Astrocyte (in vitro differentiated cells and primary cell): ENCODE measurements at regions not wholly inside any gene's neighbourhood (a gene's known extent, or its start where the extent isn't known, plus 50 kb on each side); places are given as distances from the start of the nearest gene placed in this dataset.
A peak's percentile ranks its signal among the peaks of the same experiment; 100 is the strongest.

ENCODE experiments used
- DNase-seq: peaks from one replicate; pipeline ENCODE4 v3.0.0-alpha.2; 2010; ENCODE audit warnings: low read depth
- FAIRE-seq: peaks from 2 replicates; lab custom pipeline; 2011; peaks lifted over from hg19 to GRCh38; lab: Jason Lieb, UNC
- H2AFZ ChIP-seq: 2 replicates; pipeline ENCODE4 v1.6.0; 2012; ENCODE audit warnings: low read depth, low read length, inconsistent platforms
- H3K27ac ChIP-seq: 2 replicates; pipeline ENCODE4 v1.5.1; 2011; ENCODE audit warnings: low read depth, low read length, inconsistent platforms
- H3K27me3 ChIP-seq: 2 replicates; pipeline ENCODE4 v1.6.0; 2011; ENCODE audit warnings: low read length, inconsistent platforms; ENCODE audit not compliant: insufficient read depth
- H3K36me3 ChIP-seq: 2 replicates; pipeline ENCODE4 v1.5.1; 2011; ENCODE audit warnings: low read length, inconsistent platforms; ENCODE audit not compliant: insufficient read depth
- H3K4me1 ChIP-seq: 2 replicates; pipeline ENCODE4 v1.5.1; 2011; ENCODE audit warnings: low read length, inconsistent platforms; ENCODE audit not compliant: insufficient read depth
- H3K4me2 ChIP-seq: 2 replicates; pipeline ENCODE4 v1.6.0; 2012; ENCODE audit warnings: low read length, inconsistent platforms
- H3K4me3 ChIP-seq: 2 replicates; pipeline ENCODE4 v1.5.1; 2011; ENCODE audit warnings: low read depth, mild to moderate bottlenecking, low read length, inconsistent platforms; ENCODE audit not compliant: insufficient read depth
- H3K79me2 ChIP-seq: 2 replicates; pipeline ENCODE4 v1.6.0; 2012; ENCODE audit warnings: mild to moderate bottlenecking, low read length, inconsistent platforms; ENCODE audit not compliant: insufficient read depth
- H3K9ac ChIP-seq: 2 replicates; pipeline ENCODE4 v1.6.0; 2012; ENCODE audit warnings: mild to moderate bottlenecking, low read length, inconsistent platforms
- H3K9me3 ChIP-seq: 2 replicates; pipeline ENCODE4 v1.5.1; 2012; ENCODE audit warnings: low read depth, mild to moderate bottlenecking, low read length, inconsistent platforms; ENCODE audit not compliant: insufficient read depth
- H4K20me1 ChIP-seq: 2 replicates; pipeline ENCODE4 v1.6.0; 2012; ENCODE audit warnings: low read length, inconsistent platforms; ENCODE audit not compliant: insufficient read depth
- H3K27ac Mint-ChIP-seq: one replicate; pipeline ENCODE4 v1.8.0; 2021; ENCODE audit warnings: mild to moderate bottlenecking, mixed read lengths; ENCODE audit not compliant: unreplicated experiment
- H3K27me3 Mint-ChIP-seq: one replicate; pipeline ENCODE4 v1.8.0; 2021; ENCODE audit warnings: low read depth, mixed read lengths; ENCODE audit not compliant: unreplicated experiment
- H3K36me3 Mint-ChIP-seq: one replicate; pipeline ENCODE4 v1.8.0; 2021; ENCODE audit warnings: low read depth, mixed read lengths; ENCODE audit not compliant: unreplicated experiment
- H3K4me1 Mint-ChIP-seq: one replicate; pipeline ENCODE4 v1.8.0; 2021; ENCODE audit warnings: low read depth, mixed read lengths; ENCODE audit not compliant: unreplicated experiment
- H3K4me3 Mint-ChIP-seq: one replicate; pipeline ENCODE4 v1.8.0; 2021; ENCODE audit warnings: mild to moderate bottlenecking, moderate library complexity, mixed read lengths; ENCODE audit not compliant: unreplicated experiment
- H3K9me3 Mint-ChIP-seq: one replicate; pipeline ENCODE4 v1.8.0; 2021; ENCODE audit warnings: mild to moderate bottlenecking, mixed read lengths; ENCODE audit not compliant: unreplicated experiment
- EZH2 ChIP-seq: IDR thresholded peaks from 2 replicates; pipeline ENCODE4 v1.6.1; 2012; ENCODE audit warnings: mild to moderate bottlenecking, low read length, inconsistent platforms; ENCODE audit not compliant: insufficient read depth
- TF ChIP-seq, protein P1 (sequence below): IDR thresholded peaks from 2 replicates; pipeline ENCODE4 v1.5.1; 2011; ENCODE audit warnings: low read depth, mild to moderate bottlenecking, inconsistent platforms, low read length, moderate library complexity; ENCODE audit not compliant: insufficient read depth

DNA sequence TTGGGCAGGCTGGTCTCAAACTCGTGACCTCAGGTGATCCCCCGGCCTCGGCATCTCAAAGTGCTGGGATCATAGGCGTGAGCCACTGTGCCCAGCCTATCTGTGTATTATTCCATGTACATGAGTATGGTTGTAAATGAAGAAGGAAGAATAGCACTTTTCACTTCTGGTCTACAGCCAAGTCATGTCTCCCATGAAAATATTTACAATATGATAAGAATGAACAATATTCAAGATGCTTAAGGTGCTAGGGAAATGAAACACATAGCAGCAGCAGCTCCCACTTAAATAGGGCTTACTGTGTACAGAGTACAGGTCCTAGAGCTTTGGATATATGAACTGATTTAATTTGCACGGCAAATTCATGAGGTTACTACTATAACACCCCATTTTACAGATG is 70.3 kb upstream of the COL5A2 start:
- Histone ChIP-seq H3K27me3 (no peaks in the 10 kb centered on the region), H3K9me3 (no peaks in the 10 kb centered on the region), H3K4me2 (no peak overlapping the region), H3K4me3 (no peak overlapping the region), H3K36me3 (no peaks in the 10 kb centered on the region), H4K20me1 (no peaks in the 10 kb centered on the region), H2AFZ (no peak overlapping the region), H3K79me2 (no peaks in the 10 kb centered on the region), H3K4me1 (peaks cover 19% of the 10 kb centered on the region), H3K27ac (no peak overlapping the region), H3K9ac (no peak overlapping the region)
- H3K27me3 Mint-ChIP-seq = no peaks in the 10 kb centered on the region
- H3K27ac Mint-ChIP-seq = no peak overlapping the region
- peaks cover under 1% of the 10 kb centered on the region for H3K9me3 Mint-ChIP-seq
- no peak overlapping the region for H3K4me3 Mint-ChIP-seq
- FAIRE-seq (no peak), DNase-seq (no peak)
- peaks cover 2% of the 10 kb centered on the region for H3K36me3 Mint-ChIP-seq
- H3K4me1 Mint-ChIP-seq = peaks cover 15% of the 10 kb centered on the region
- TF ChIP-seq, protein P1, sequence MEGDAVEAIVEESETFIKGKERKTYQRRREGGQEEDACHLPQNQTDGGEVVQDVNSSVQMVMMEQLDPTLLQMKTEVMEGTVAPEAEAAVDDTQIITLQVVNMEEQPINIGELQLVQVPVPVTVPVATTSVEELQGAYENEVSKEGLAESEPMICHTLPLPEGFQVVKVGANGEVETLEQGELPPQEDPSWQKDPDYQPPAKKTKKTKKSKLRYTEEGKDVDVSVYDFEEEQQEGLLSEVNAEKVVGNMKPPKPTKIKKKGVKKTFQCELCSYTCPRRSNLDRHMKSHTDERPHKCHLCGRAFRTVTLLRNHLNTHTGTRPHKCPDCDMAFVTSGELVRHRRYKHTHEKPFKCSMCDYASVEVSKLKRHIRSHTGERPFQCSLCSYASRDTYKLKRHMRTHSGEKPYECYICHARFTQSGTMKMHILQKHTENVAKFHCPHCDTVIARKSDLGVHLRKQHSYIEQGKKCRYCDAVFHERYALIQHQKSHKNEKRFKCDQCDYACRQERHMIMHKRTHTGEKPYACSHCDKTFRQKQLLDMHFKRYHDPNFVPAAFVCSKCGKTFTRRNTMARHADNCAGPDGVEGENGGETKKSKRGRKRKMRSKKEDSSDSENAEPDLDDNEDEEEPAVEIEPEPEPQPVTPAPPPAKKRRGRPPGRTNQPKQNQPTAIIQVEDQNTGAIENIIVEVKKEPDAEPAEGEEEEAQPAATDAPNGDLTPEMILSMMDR = no peak
- TF ChIP-seq EZH2 = no peak

DNA sequence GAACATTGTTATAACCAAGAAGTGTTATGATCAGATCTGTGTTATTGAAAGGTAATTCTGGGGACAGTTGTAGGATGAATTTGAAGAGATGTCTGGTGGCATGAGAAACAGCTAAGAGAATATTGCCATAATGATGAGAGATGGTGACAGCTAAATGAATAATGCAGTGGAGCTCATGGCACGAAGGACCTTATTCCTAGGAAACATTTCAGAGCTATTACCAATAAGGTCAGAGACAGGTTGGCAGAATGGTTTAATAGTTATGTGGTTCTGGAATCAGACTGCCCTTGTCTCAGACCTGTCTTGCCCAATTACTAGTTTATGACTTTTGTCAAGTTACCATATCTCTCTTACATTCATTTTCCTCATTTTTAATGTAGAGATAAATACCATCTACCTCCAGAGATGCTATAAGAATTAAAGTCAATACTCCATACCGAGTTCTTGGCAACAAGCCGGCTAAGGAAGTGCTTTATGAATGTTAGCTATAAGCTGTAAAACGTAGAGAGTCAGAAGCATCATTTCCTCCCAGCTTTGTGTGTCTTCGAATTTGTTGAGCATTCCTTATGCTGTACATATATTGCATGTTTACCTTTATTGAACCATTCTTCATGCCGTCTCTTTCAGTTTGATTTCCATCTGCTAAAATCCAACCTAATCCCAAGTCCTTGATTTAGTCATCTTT is 73.6 kb upstream of the COL5A2 start:
- no peak overlapping the region for H3K9ac ChIP-seq
- H3K4me2 ChIP-seq = no peak overlapping the region

DNA sequence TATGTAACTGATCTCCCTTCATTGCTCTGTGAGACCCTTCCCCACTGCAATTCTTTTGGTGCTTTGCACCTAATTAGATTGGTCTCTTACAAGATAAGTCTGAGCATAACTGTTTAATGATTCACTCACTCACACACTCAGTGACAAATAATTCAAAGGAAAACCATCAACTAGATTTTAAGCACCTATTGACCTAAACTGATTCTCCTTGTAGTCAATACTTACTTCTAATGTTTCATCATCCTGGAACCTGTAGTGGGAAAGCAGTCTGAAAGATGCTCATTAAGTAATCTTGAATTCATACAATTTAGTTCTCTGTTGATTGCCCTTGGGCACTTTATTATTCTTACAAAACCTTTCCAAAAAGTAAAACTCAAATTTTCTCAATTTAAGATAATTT is 74.3 kb upstream of the COL5A2 start:
- H3K4me3 Mint-ChIP-seq = no peak overlapping the region
- Histone ChIP-seq H3K4me2 (peak overlapping the region; percentile 4), H3K27ac (no peak overlapping the region), H3K27me3 (no peaks in the 10 kb centered on the region), H2AFZ (no peak overlapping the region), H3K9ac (no peak overlapping the region), H4K20me1 (no peaks in the 10 kb centered on the region), H3K4me1 (peaks cover 20% of the 10 kb centered on the region), H3K79me2 (no peaks in the 10 kb centered on the region), H3K36me3 (no peaks in the 10 kb centered on the region), H3K4me3 (no peak overlapping the region), H3K9me3 (no peaks in the 10 kb centered on the region)
- H3K36me3 Mint-ChIP-seq = no peaks in the 10 kb centered on the region
- peak; percentile 68 for FAIRE-seq
- H3K4me1 Mint-ChIP-seq = peaks cover 16% of the 10 kb centered on the region
- H3K27ac Mint-ChIP-seq = no peak overlapping the region
- peak; percentile 61 for DNase-seq
- H3K27me3 Mint-ChIP-seq = no peaks in the 10 kb centered on the region
- H3K9me3 Mint-ChIP-seq = no peaks in the 10 kb centered on the region
- TF ChIP-seq EZH2 = no peak
- TF ChIP-seq, protein P1 = no peak

More for the DNA sequence above, 73.6 kb upstream of the COL5A2 start:
- Histone ChIP-seq H3K27ac (no peak overlapping the region), H4K20me1 (no peaks in the 10 kb centered on the region), H3K4me1 (peaks cover 20% of the 10 kb centered on the region), H3K4me3 (no peak overlapping the region), H3K79me2 (no peaks in the 10 kb centered on the region), H3K9me3 (no peaks in the 10 kb centered on the region), H3K36me3 (no peaks in the 10 kb centered on the region), H2AFZ (no peak overlapping the region), H3K27me3 (no peaks in the 10 kb centered on the region)
- Mint-ChIP-seq H3K36me3 (no peaks in the 10 kb centered on the region), H3K9me3 (no peaks in the 10 kb centered on the region), H3K4me3 (no peak overlapping the region), H3K27ac (no peak overlapping the region), H3K4me1 (peaks cover 16% of the 10 kb centered on the region), H3K27me3 (no peaks in the 10 kb centered on the region)
- DNase-seq = no peak
- no peak for FAIRE-seq
- TF ChIP-seq, protein P1 = no peak
- TF ChIP-seq EZH2 = no peak
